ENCODE measurements at regions not wholly inside any gene's neighbourhood (a gene's known extent, or its start where the extent isn't known, plus 50 kb on each side); places are given as distances from the start of the nearest gene placed in this dataset.

DNA sequence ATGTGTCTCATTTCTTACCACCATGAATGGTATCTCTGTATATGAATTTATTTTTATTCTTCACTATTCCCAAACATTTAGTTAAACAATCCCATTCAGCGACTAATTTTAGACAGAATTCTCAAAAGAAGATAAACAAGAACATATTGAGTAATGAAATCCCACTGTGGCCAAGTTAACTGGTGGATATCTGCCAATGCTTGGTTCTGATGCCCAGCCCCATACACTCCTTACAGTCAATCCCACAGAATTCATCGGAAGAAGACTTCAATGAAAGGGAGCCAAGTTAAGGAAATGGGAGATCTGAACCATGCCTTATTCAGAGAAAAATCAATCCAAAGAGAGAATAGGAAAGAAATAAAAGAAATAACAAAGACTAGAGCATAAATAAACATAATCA, 518.0 kb downstream of the XPNPEP1 start:
- Mint-ChIP-seq H3K9me3 (peaks cover 2% of the 10 kb centered on the region), H3K36me3 (ENCODE audit: low read depth) (no peaks in the 10 kb centered on the region), H3K27ac (no peak overlapping the region), H3K27me3 (no peaks in the 10 kb centered on the region), H3K4me1 (ENCODE audit: low read depth) (no peaks in the 10 kb centered on the region), H3K4me3 (no peak overlapping the region)
- no peak for DNase-seq

GRCh38 chr10:109403551-109403950, 519.8 kb downstream of the XPNPEP1 start:
- H3K9me3 Mint-ChIP-seq: peaks cover 4% of the 10 kb centered on the region
- H3K4me3 Mint-ChIP-seq: no peak overlapping the region
- H3K36me3 Mint-ChIP-seq (ENCODE audit: low read depth): no peaks in the 10 kb centered on the region
- no peaks in the 10 kb centered on the region for H3K27me3 Mint-ChIP-seq
- no peak overlapping the region for H3K27ac Mint-ChIP-seq
- no peaks in the 10 kb centered on the region for H3K4me1 Mint-ChIP-seq (ENCODE audit: low read depth)
- no peak for DNase-seq

DNA sequence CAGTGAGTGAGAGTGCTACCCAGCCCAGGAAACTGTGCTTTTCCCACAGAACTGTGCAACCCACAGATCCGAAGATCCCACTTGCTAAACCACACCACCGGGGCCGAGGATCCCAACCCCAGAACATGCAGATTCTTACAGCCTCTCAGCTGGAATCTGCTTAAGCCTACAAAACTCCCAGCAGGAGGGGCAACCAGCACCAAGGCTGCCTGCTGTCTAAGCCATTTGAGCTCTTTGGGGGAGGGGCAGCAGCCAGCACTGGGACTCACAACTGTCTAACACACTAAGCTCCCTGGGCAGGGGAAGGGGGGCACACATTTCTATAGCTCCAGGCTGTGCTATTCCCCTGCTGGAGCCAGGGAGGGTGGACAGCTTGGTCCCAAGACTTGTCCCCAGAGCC, 529.9 kb downstream of the XPNPEP1 start:
- Mint-ChIP-seq H3K27me3 (no peaks in the 10 kb centered on the region), H3K4me1 (ENCODE audit: low read depth) (no peaks in the 10 kb centered on the region), H3K9me3 (peaks cover 2% of the 10 kb centered on the region), H3K27ac (no peak overlapping the region), H3K4me3 (no peak overlapping the region), H3K36me3 (ENCODE audit: low read depth) (no peaks in the 10 kb centered on the region)
- DNase-seq: no peak

GRCh38 chr10:109386921-109387320, 536.4 kb downstream of the XPNPEP1 start:
- Mint-ChIP-seq H3K27ac (no peak overlapping the region), H3K36me3 (ENCODE audit: low read depth) (no peaks in the 10 kb centered on the region), H3K4me1 (ENCODE audit: low read depth) (no peaks in the 10 kb centered on the region), H3K27me3 (no peaks in the 10 kb centered on the region), H3K9me3 (peaks cover 2% of the 10 kb centered on the region), H3K4me3 (no peak overlapping the region)
- no peak for DNase-seq

DNA sequence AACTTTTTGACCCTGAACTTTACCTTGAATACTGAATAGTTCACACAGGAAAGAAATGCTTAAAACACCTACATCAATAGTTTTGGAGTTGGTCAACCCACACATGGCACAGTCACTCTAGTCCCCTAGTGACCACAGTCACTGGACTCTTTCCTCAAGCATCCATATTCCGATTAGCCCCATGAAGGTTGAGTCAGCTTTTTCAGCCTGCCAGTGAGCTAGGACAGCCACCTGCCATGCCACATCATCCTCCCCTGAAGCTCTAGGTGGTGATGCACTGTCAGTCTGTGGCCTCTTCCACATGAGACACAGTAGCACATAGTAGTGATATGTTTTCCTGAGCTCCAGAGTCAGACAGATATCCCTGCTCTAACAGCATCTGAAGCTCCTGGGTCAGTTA, 537.2 kb downstream of the XPNPEP1 start:
- Mint-ChIP-seq H3K9me3 (peaks cover 2% of the 10 kb centered on the region), H3K27ac (no peak overlapping the region), H3K4me1 (ENCODE audit: low read depth) (no peaks in the 10 kb centered on the region), H3K36me3 (ENCODE audit: low read depth) (no peaks in the 10 kb centered on the region), H3K4me3 (no peak overlapping the region), H3K27me3 (no peaks in the 10 kb centered on the region)
- DNase-seq: no peak

- Mint-ChIP-seq H3K4me3 (no peak overlapping the region), H3K27ac (no peak overlapping the region), H3K27me3 (no peaks in the 10 kb centered on the region), H3K4me1 (ENCODE audit: low read depth) (no peaks in the 10 kb centered on the region), H3K36me3 (ENCODE audit: low read depth) (no peaks in the 10 kb centered on the region), H3K9me3 (no peaks in the 10 kb centered on the region)
- DNase-seq: no peak
Observed at GRCh38 chr10:109379186-109379585, 544.1 kb downstream of the XPNPEP1 start.

GRCh38 chr10:109374215-109374614, 549.1 kb downstream of the XPNPEP1 start:
- Mint-ChIP-seq H3K4me3 (no peak overlapping the region), H3K9me3 (no peaks in the 10 kb centered on the region), H3K36me3 (ENCODE audit: low read depth) (no peaks in the 10 kb centered on the region), H3K27me3 (no peaks in the 10 kb centered on the region), H3K4me1 (ENCODE audit: low read depth) (no peaks in the 10 kb centered on the region), H3K27ac (no peak overlapping the region)
- DNase-seq: no peak

GRCh38 chr10:109359316-109359715, 564.0 kb downstream of the XPNPEP1 start:
- peaks cover 3% of the 10 kb centered on the region for H3K9me3 Mint-ChIP-seq
- no peak overlapping the region for H3K27ac Mint-ChIP-seq
- H3K4me3 Mint-ChIP-seq: no peak overlapping the region
- H3K4me1 Mint-ChIP-seq (ENCODE audit: low read depth): no peaks in the 10 kb centered on the region
- no peaks in the 10 kb centered on the region for H3K27me3 Mint-ChIP-seq
- DNase-seq: no peak
- H3K36me3 Mint-ChIP-seq (ENCODE audit: low read depth): no peaks in the 10 kb centered on the region

- Mint-ChIP-seq H3K36me3 (ENCODE audit: low read depth) (no peaks in the 10 kb centered on the region), H3K9me3 (peaks cover 3% of the 10 kb centered on the region), H3K4me1 (ENCODE audit: low read depth) (no peaks in the 10 kb centered on the region), H3K4me3 (no peak overlapping the region), H3K27me3 (no peaks in the 10 kb centered on the region), H3K27ac (no peak overlapping the region)
- DNase-seq: no peak
Observed at GRCh38 chr10:109358325-109358724, 565.0 kb downstream of the XPNPEP1 start.

GRCh38 chr10:109348324-109348723, 575.0 kb downstream of the XPNPEP1 start:
- no peaks in the 10 kb centered on the region for H3K27me3 Mint-ChIP-seq
- no peak overlapping the region for H3K4me3 Mint-ChIP-seq
- no peak for DNase-seq
- no peaks in the 10 kb centered on the region for H3K4me1 Mint-ChIP-seq (ENCODE audit: low read depth)
- peaks cover 13% of the 10 kb centered on the region for H3K9me3 Mint-ChIP-seq
- H3K36me3 Mint-ChIP-seq (ENCODE audit: low read depth): no peaks in the 10 kb centered on the region
- H3K27ac Mint-ChIP-seq: no peak overlapping the region

DNA sequence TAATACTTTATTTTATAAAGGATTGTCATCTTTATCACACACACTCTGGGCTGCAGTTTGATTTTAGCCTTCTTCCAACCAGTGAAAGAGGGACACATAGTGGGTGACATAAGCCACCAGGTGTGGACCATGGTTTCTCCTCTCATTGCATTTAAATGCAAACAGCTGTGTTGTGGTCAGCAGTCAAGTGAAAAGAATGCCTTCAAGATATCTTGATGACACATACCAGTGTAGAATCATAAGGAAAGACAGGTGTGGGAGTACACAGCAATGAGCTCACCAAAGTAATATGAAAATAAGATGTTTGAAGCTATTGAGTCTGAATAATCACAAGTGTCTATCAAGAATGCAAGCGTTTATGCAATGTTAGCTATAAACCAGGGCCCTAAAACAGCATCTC, 580.0 kb downstream of the XPNPEP1 start:
- no peak for DNase-seq
- Mint-ChIP-seq H3K9me3 (peaks cover 14% of the 10 kb centered on the region), H3K36me3 (ENCODE audit: low read depth) (no peaks in the 10 kb centered on the region), H3K4me3 (no peak overlapping the region), H3K27me3 (no peaks in the 10 kb centered on the region), H3K27ac (no peak overlapping the region), H3K4me1 (ENCODE audit: low read depth) (no peaks in the 10 kb centered on the region)

GRCh38 chr10:109341986-109342385, 581.3 kb downstream of the XPNPEP1 start:
- H3K9me3 Mint-ChIP-seq: peaks cover 16% of the 10 kb centered on the region
- no peak for DNase-seq
- H3K36me3 Mint-ChIP-seq (ENCODE audit: low read depth): no peaks in the 10 kb centered on the region
- H3K27me3 Mint-ChIP-seq: no peaks in the 10 kb centered on the region
- H3K4me3 Mint-ChIP-seq: no peak overlapping the region
- H3K27ac Mint-ChIP-seq: no peak overlapping the region
- H3K4me1 Mint-ChIP-seq (ENCODE audit: low read depth): no peaks in the 10 kb centered on the region

DNA sequence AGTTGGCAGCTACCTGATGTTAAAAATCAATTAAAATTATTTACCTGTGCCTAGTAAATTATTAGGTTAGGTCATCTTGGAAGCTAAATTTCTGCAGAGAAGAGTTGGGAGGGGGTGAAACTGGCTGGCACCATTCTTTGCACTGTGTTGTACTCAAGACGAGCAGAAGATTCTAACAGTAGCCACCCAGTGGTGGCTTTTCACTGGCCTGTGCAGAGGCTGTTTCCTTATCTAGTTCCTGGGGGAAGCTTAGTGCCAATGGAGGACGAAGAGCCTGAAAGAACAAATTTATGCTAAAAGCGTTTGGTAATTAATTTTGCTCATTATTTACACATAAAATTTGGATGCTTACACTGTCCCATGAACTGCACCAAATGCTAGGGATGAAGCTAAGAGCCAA, 595.3 kb downstream of the XPNPEP1 start:
- H3K36me3 Mint-ChIP-seq (ENCODE audit: low read depth): no peaks in the 10 kb centered on the region
- no peak for DNase-seq
- H3K4me3 Mint-ChIP-seq: no peak overlapping the region
- no peaks in the 10 kb centered on the region for H3K4me1 Mint-ChIP-seq (ENCODE audit: low read depth)
- H3K9me3 Mint-ChIP-seq: peaks cover 14% of the 10 kb centered on the region
- no peaks in the 10 kb centered on the region for H3K27me3 Mint-ChIP-seq
- H3K27ac Mint-ChIP-seq: no peak overlapping the region

- no peak overlapping the region for H3K27ac Mint-ChIP-seq
- no peaks in the 10 kb centered on the region for H3K4me1 Mint-ChIP-seq (ENCODE audit: low read depth)
- H3K9me3 Mint-ChIP-seq: peaks cover 9% of the 10 kb centered on the region
- H3K27me3 Mint-ChIP-seq: no peaks in the 10 kb centered on the region
- DNase-seq: no peak
- H3K4me3 Mint-ChIP-seq: no peak overlapping the region
- H3K36me3 Mint-ChIP-seq (ENCODE audit: low read depth): no peaks in the 10 kb centered on the region
Observed at GRCh38 chr10:109327266-109327665, 596.0 kb downstream of the XPNPEP1 start.

GRCh38 chr10:109324721-109325120, 598.6 kb downstream of the XPNPEP1 start:
- H3K27ac Mint-ChIP-seq: no peak overlapping the region
- H3K27me3 Mint-ChIP-seq: no peaks in the 10 kb centered on the region

GRCh38 chr10:109317746-109318366, 605.5 kb downstream of the XPNPEP1 start:
- no peak overlapping the region for H3K27ac Mint-ChIP-seq
- no peaks in the 10 kb centered on the region for H3K36me3 Mint-ChIP-seq (ENCODE audit: low read depth)
- peaks cover 12% of the 10 kb centered on the region for H3K9me3 Mint-ChIP-seq
- H3K4me1 Mint-ChIP-seq (ENCODE audit: low read depth): no peaks in the 10 kb centered on the region
- no peak overlapping the region for H3K4me3 Mint-ChIP-seq
- H3K27me3 Mint-ChIP-seq: no peaks in the 10 kb centered on the region
- no peak for DNase-seq

More at GRCh38 chr10:109324721-109325120, 598.6 kb downstream of the XPNPEP1 start:
- DNase-seq: no peak
- H3K4me3 Mint-ChIP-seq: no peak overlapping the region
- H3K4me1 Mint-ChIP-seq (ENCODE audit: low read depth): no peaks in the 10 kb centered on the region
- peaks cover 15% of the 10 kb centered on the region for H3K9me3 Mint-ChIP-seq
- no peaks in the 10 kb centered on the region for H3K36me3 Mint-ChIP-seq (ENCODE audit: low read depth)
